GM21717 (cell line): ENCODE measurements at regions not wholly inside any gene's neighbourhood (a gene's known extent, or its start where the extent isn't known, plus 50 kb on each side); places are given as distances from the start of the nearest gene placed in this dataset.
"Not testable (repeated sequence)": the region's sequence is repeated elsewhere in the genome, so short reads cannot be mapped to it uniquely, and the experiment has no call there.

Source experiments
- ATAC-seq: cut with Tn5 transposase; IDR thresholded peaks from one replicate; pipeline ENCODE4 v1.9.1; 2021; ENCODE audit warnings: mild to moderate bottlenecking, moderate library complexity; ENCODE audit not compliant: unreplicated experiment

GRCh38 chr6:56752009-56752408 is 109.3 kb upstream of the DST start:
- ATAC-seq, result no peak

GRCh38 chr6:56751604-56752003 is 108.9 kb upstream of the DST start:
- ATAC-seq, result no peak

GRCh38 chr6:56750686-56751085 is 108.0 kb upstream of the DST start:
- ATAC-seq, result no peak

- no peak for ATAC-seq
Measured at GRCh38 chr6:56749632-56750151, 107.0 kb upstream of the DST start.

GRCh38 chr6:56746767-56747504 is 104.2 kb upstream of the DST start:
- ATAC-seq, result no peak

GRCh38 chr6:56745971-56746370 is 103.3 kb upstream of the DST start:
- ATAC-seq, result no peak

GRCh38 chr6:56745081-56745480 is 102.4 kb upstream of the DST start:
- ATAC-seq, result no peak

GRCh38 chr6:56744528-56744927 is 101.8 kb upstream of the DST start:
- ATAC-seq, result peak; percentile 41

- peak; percentile 86 for ATAC-seq
Measured at GRCh38 chr6:56742122-56742791, 99.6 kb upstream of the DST start.

GRCh38 chr6:56741472-56741871 is 98.8 kb upstream of the DST start:
- no peak for ATAC-seq

GRCh38 chr6:56739836-56740815 is 97.4 kb upstream of the DST start:
- no peak for ATAC-seq

GRCh38 chr6:56736804-56737203 is 94.1 kb upstream of the DST start:
- no peak for ATAC-seq

- no peak for ATAC-seq
Measured at GRCh38 chr6:56734335-56734734, 91.6 kb upstream of the DST start.

- no peak for ATAC-seq
Measured at GRCh38 chr6:56733211-56733697, 90.6 kb upstream of the DST start.

- ATAC-seq, result no peak
Measured at GRCh38 chr6:56732517-56732916, 89.8 kb upstream of the DST start.

GRCh38 chr6:56730663-56731529 is 88.2 kb upstream of the DST start:
- no peak for ATAC-seq

GRCh38 chr6:56729719-56730118 is 87.0 kb upstream of the DST start:
- ATAC-seq, result no peak

- not testable (repeated sequence) for ATAC-seq
Measured at GRCh38 chr6:56729166-56729565, 86.5 kb upstream of the DST start.

GRCh38 chr6:56727097-56727850 is 84.6 kb upstream of the DST start:
- ATAC-seq, result no peak
